GM21381 (cell line): ENCODE measurements at regions not wholly inside any gene's neighbourhood (a gene's known extent, or its start where the extent isn't known, plus 50 kb on each side); places are given as distances from the start of the nearest gene placed in this dataset.

Source experiments
- ATAC-seq: cut with Tn5 transposase; IDR thresholded peaks from one replicate; pipeline ENCODE4 v1.9.1; 2021; ENCODE audit warnings: mild to moderate bottlenecking, moderate library complexity; ENCODE audit not compliant: unreplicated experiment

- ATAC-seq: no peak
Measured at GRCh38 chr6:122524056-122524455, 52.4 kb upstream of the SERINC1 start.

- ATAC-seq: peak; percentile 99
Measured at GRCh38 chr6:122530440-122531046, 58.9 kb upstream of the SERINC1 start.

- ATAC-seq: no peak
Measured at GRCh38 chr6:122548281-122548680, 61.9 kb upstream of the PKIB start.

GRCh38 chr6:122548820-122549219, 61.4 kb upstream of the PKIB start:
- ATAC-seq: no peak

GRCh38 chr6:122553697-122554096, 56.5 kb upstream of the PKIB start:
- no peak for ATAC-seq

GRCh38 chr6:122555561-122555960, 54.6 kb upstream of the PKIB start:
- ATAC-seq: no peak

GRCh38 chr6:122558080-122558479, 52.1 kb upstream of the PKIB start:
- ATAC-seq: no peak
